KMS-11 (cell line): ENCODE measurements at regions not wholly inside any gene's neighbourhood (a gene's known extent, or its start where the extent isn't known, plus 50 kb on each side); places are given as distances from the start of the nearest gene placed in this dataset.

Experiments
- H2AFZ ChIP-seq: fragments of 200-600 bp; sonication (generic); 2 replicates; pipeline ENCODE4 v1.6.1; 2016; ENCODE audit warnings: antibody characterized with exemption, mixed run types, low read depth
- H3K27ac ChIP-seq: fragments of 200-600 bp; sonication (generic); 2 replicates; pipeline ENCODE4 v1.6.1; 2016; ENCODE audit warnings: mild to moderate bottlenecking, mixed run types
- H3K27me3 ChIP-seq: fragments of 200-600 bp; sonication (generic); 2 replicates; pipeline ENCODE4 v1.6.1; 2017; ENCODE audit warnings: mild to moderate bottlenecking, low read depth, mixed run types, moderate library complexity; ENCODE audit not compliant: insufficient read depth
- H3K36me3 ChIP-seq: fragments of 200-600 bp; sonication (generic); 2 replicates; pipeline ENCODE4 v1.6.1; 2017; ENCODE audit warnings: mild to moderate bottlenecking, mixed run types; ENCODE audit not compliant: insufficient read depth
- H3K4me1 ChIP-seq: fragments of 200-600 bp; sonication (generic); 2 replicates; pipeline ENCODE4 v1.6.1; 2016; ENCODE audit warnings: mild to moderate bottlenecking, low read depth, mixed run types; ENCODE audit not compliant: poor library complexity, severe bottlenecking
- H3K4me2 ChIP-seq: fragments of 200-600 bp; sonication (generic); 2 replicates; pipeline ENCODE4 v1.7.0; 2016; ENCODE audit warnings: mild to moderate bottlenecking, mixed run types
- H3K4me3 ChIP-seq: fragments of 200-600 bp; sonication (generic); IDR thresholded peaks from 2 replicates; pipeline ENCODE4 v1.6.1; 2017; ENCODE audit warnings: low read depth, low read length, mixed read lengths; ENCODE audit not compliant: insufficient read depth
- H3K79me2 ChIP-seq: fragments of 200-600 bp; sonication (generic); 2 replicates; pipeline ENCODE4 v1.6.1; 2016; ENCODE audit warnings: low read depth, mixed run types; ENCODE audit not compliant: insufficient read depth
- H3K9ac ChIP-seq: fragments of 200-600 bp; sonication (generic); 2 replicates; pipeline ENCODE4 v1.6.1; 2016; ENCODE audit warnings: mild to moderate bottlenecking, mixed run types
- H4K20me1 ChIP-seq: fragments of 200-600 bp; sonication (generic); 2 replicates; pipeline ENCODE4 v1.6.1; 2016; ENCODE audit warnings: mild to moderate bottlenecking, mixed run types; ENCODE audit not compliant: insufficient read depth
- CTCF ChIP-seq: fragments of 200-600 bp; sonication (generic); conservative IDR thresholded peaks from 2 replicates; pipeline ENCODE4 v1.6.1; 2017; ENCODE audit warnings: low read depth, mild to moderate bottlenecking, antibody characterized with exemption, low read length, moderate library complexity, mixed read lengths

- H3K4me2 ChIP-seq, result no peak overlapping the region
- no peaks in the 10 kb centered on the region for H3K4me1 ChIP-seq
- no peak overlapping the region for H3K4me3 ChIP-seq
- TF ChIP-seq CTCF, result no peak
- H3K27ac ChIP-seq, result no peak overlapping the region
- H3K9ac ChIP-seq, result no peak overlapping the region
- no peaks in the 10 kb centered on the region for H4K20me1 ChIP-seq
- no peaks in the 10 kb centered on the region for H3K36me3 ChIP-seq
- no peaks in the 10 kb centered on the region for H3K27me3 ChIP-seq
- H2AFZ ChIP-seq, result no peak overlapping the region
- H3K79me2 ChIP-seq, result no peaks in the 10 kb centered on the region
Measured at GRCh38 chr5:5592541-5592940, 170.1 kb downstream of the ICE1 start.

- Histone ChIP-seq H2AFZ (no peak overlapping the region), H3K36me3 (no peaks in the 10 kb centered on the region), H3K79me2 (no peaks in the 10 kb centered on the region), H3K4me2 (no peak overlapping the region), H3K4me1 (no peaks in the 10 kb centered on the region), H3K9ac (no peak overlapping the region), H3K4me3 (no peak overlapping the region), H4K20me1 (no peaks in the 10 kb centered on the region), H3K27ac (no peak overlapping the region), H3K27me3 (no peaks in the 10 kb centered on the region)
- TF ChIP-seq CTCF, result no peak
Measured at GRCh38 chr5:5591567-5591966, 169.1 kb downstream of the ICE1 start.

GRCh38 chr5:5589857-5590256 lies 167.4 kb downstream of the ICE1 start:
- Histone ChIP-seq H3K36me3 (no peaks in the 10 kb centered on the region), H3K9ac (no peak overlapping the region), H3K4me2 (no peak overlapping the region), H3K4me3 (no peak overlapping the region), H3K27me3 (no peaks in the 10 kb centered on the region), H3K27ac (no peak overlapping the region), H3K79me2 (no peaks in the 10 kb centered on the region), H2AFZ (no peak overlapping the region), H3K4me1 (peaks cover 12% of the 10 kb centered on the region), H4K20me1 (no peaks in the 10 kb centered on the region)
- no peak for TF ChIP-seq CTCF

GRCh38 chr5:5588887-5589826 lies 166.7 kb downstream of the ICE1 start:
- Histone ChIP-seq H3K27me3 (no peaks in the 10 kb centered on the region), H2AFZ (no peak overlapping the region), H3K79me2 (no peaks in the 10 kb centered on the region), H4K20me1 (no peaks in the 10 kb centered on the region), H3K4me1 (peaks cover 12% of the 10 kb centered on the region), H3K4me2 (no peak overlapping the region), H3K27ac (no peak overlapping the region), H3K4me3 (no peak overlapping the region), H3K36me3 (no peaks in the 10 kb centered on the region), H3K9ac (no peak overlapping the region)
- no peak for TF ChIP-seq CTCF
